Lung microvascular endothelial cell (primary cell): ENCODE measurements at regions not wholly inside any gene's neighbourhood (a gene's known extent, or its start where the extent isn't known, plus 50 kb on each side); places are given as distances from the start of the nearest gene placed in this dataset.
A peak's percentile ranks its signal among the peaks of the same experiment; 100 is the strongest.

Experiments used
- DNase-seq, 2 donors: peaks; one replicate each; pipeline versions ENCODE4 v3.0.0 to v3.0.0-alpha.2; 2010; ENCODE audit warnings: low read depth in 2 of 2

- no peak for DNase-seq
Observed at GRCh38 chr4:17296921-17297890, 214.7 kb downstream of the QDPR start.

DNA sequence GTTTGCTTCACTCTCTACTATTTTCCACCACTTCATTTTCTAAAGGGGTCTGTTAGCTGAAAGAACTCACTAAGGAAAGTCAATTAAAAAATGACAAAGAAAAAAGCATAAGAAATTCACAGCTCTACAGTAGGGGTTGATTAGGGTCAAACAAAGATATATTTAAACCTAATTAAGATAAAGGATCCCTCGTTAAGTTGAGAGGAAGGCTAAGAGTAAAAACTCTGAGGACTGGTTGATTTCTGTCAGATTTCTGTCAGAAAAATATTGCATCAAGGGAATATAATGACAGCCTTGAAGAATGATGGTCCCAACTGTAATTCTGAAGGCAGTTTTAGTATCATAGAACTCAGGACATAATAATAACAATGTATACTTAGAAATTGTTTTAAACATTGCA, 218.0 kb downstream of the QDPR start:
- no peak for DNase-seq

GRCh38 chr4:17288151-17288550, 223.7 kb downstream of the QDPR start:
- no peak for DNase-seq

DNA sequence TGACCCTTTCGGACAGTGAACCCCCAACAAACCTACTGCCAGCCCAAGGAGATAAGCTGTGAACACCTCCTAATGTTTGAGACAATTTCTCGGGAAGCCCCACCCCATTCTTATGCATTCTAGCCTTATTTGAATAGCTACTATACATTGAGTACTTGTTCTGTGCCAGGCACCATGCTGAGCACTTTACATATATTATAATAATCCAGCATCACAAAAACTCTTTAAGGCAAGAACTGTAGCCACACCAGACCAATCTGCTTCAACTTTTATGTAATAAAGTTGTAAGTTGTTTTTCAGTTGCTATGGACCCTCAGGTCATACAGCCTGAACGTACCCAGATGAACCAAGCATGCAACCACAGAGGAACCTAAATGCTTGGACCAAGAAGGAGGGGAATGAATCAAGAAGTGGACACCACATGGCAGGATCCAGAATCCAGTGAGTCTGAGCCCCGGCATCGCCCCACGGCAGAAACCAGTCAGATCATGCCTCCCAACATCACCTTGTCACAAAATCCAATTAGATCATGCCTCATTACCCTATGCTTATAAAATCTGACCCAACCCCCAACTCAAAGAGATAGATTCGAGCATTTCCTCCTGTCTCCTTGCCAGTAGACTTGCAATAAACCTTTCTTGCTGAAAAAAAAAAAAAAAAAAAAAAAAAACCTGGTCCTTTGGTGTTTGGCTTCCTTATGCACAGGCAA, 225.0 kb downstream of the QDPR start:
- no peak for DNase-seq

DNA sequence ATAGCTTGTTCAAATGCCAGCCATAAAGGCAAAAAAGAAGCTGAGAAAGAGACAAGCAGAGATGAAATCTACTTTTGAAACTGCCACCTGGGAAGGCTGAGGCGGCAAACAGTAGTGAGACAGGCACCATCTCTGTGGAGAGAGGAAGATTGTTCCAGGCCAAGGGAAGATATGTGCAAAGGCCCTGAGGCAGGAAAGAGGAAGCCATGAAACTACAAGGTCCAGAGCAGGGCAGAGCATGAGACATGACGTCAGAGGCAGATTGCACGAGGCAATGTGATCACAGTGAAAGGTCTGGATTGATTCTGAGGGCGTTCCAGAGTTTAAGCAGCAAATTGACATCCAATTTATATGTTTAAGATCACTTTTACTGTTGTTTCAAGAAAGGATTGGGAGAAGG, 226.1 kb downstream of the QDPR start:
- DNase-seq, result no peak

DNA sequence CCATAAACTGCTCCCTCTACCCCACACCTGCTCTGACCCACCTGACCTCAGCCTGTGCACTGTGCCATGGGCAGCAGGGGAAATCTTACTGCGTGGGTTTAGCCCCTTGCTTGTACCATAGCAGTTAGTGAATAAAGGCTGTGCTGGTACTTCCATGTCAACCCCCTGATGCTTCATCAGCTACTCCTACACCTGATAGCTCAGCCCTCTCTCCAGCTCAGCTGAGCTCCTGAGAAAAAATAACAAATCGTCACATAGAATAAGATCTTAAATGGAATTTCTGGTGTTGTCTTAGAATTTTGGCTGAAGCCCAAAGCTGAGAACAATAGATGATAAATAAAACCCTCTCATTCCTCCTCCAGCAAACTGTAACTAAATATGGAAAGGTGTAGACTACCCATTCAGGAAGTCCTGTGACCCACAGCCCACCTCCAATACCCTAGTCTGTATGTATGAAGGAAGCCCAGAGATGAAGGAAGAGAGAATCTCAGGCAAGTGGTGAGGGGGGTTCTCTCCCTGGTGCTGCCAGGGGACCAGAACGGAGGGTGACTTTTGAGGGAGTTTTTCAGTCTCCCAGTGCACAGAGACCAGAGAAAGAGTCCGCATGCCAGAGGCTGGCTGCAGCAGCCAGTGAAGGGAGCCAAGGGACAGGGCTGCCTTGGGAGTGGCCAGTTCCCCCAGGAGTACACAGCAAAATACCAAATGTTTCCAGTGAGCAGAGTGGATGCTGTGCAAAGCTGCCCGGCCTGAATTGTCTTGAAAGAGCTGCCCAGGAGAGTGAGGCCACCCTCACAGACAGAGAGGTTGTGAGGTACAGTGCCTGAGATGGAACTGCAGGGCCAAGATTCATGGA, 227.3 kb downstream of the QDPR start:
- DNase-seq, result peak; percentile 14 to 20

GRCh38 chr4:17283832-17284231, 228.1 kb downstream of the QDPR start:
- DNase-seq, result peak in 1 of 2 donors; percentile 15

- no peak for DNase-seq
Observed at GRCh38 chr4:17283251-17283650, 228.6 kb downstream of the QDPR start.

GRCh38 chr4:17280261-17281018, 231.4 kb downstream of the QDPR start:
- no peak for DNase-seq

GRCh38 chr4:17276776-17277175, 235.1 kb downstream of the QDPR start:
- DNase-seq, result peak; percentile 47 to 49

DNA sequence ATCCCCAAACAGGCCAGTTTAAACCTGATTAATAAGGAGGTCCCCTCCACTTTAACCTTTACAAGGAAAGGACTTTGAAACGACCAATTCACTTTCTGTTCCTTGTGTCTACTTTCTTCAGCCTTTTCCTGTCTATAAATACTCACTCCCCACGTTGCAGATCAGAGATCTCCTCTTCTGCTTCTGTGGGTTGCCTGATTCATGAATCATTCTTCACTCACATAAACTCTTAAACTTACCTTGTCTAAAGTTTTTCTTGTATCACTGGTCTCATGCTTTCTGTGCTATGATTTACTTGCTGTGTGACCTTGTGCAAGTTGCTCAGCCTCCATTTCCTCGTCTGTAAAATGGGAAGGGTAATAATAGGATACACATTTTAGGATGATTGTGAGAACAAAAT, 236.1 kb downstream of the QDPR start:
- DNase-seq, result no peak

GRCh38 chr4:17273047-17273446, 238.8 kb downstream of the QDPR start:
- no peak for DNase-seq

DNA sequence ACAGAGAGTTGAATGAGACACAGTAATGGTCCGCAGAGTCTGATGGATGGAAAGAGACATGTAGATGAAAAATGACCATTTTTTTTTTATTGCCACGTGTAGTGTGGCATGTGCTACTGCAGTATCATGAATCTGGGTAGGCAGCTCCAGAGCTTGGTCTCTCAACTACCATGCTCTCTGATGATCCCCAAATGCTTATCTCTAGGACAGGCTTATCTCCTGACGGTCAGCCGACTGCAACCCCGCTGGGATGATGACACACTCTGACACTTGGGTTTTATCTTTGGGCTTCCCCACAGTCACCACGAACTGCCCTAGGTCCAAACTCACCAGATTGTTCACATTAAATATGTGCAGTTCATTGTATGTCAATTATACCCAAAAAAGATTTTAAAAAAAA, 239.7 kb downstream of the QDPR start:
- DNase-seq, result no peak

GRCh38 chr4:17265653-17266052, 246.2 kb downstream of the QDPR start:
- no peak for DNase-seq

- DNase-seq, result no peak
Observed at GRCh38 chr4:17265139-17265538, 246.8 kb downstream of the QDPR start.

DNA sequence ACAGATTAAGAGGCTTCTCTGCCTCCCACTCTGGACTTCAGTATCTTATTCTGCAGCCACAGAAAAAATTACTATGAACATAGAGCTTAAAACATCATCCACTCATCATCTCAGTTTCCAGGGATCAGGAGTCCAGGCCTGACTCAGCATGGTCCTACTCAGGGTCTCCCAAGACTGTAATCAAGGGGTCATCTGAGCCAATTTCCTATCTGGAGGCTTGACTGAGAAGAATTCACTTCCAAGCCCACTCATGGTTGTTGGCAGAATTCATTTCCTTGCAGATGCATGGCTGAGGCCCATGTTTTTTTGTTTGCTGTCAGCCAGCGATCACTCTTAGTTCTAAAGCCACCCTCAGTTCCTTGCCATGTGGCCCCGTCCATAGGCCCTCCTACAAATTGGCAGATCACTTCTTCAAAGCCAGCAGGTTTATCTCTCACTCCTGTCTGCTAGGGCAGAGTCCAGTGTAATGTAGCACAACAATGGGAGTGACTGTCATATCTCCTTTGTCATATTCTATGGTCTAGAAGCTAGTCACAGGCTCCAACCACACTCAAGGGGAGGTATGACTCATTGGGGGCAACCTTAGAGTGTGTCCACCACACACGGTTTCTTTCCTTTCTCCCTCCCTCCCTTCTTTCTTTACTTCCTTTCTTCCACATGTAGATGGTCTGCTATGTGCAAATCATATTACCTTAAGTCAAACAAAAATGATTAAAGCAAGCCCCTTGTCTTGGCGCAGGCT, 251.6 kb downstream of the QDPR start:
- DNase-seq, result no peak

GRCh38 chr4:17258106-17258505, 253.8 kb downstream of the QDPR start:
- no peak for DNase-seq

DNA sequence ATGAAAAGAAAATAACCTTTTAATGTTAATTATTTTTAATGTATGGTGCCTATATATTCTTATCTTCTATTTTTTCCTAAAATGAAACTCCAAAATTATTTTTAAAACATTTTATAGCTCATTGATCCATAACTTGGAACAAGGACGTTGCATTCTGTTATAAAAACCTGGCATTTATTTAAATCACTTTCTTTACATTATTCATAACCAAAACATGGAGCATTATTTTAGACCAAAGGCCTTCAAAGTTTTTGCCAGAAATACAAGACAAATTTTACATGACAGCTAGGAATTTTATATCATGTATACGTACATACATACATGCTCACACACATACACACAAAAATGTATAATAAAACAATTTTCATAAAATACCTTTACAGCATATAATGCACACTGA, 259.8 kb downstream of the QDPR start:
- DNase-seq, result no peak

- DNase-seq, result no peak
Observed at GRCh38 chr4:17251101-17251500, 260.8 kb downstream of the QDPR start.

DNA sequence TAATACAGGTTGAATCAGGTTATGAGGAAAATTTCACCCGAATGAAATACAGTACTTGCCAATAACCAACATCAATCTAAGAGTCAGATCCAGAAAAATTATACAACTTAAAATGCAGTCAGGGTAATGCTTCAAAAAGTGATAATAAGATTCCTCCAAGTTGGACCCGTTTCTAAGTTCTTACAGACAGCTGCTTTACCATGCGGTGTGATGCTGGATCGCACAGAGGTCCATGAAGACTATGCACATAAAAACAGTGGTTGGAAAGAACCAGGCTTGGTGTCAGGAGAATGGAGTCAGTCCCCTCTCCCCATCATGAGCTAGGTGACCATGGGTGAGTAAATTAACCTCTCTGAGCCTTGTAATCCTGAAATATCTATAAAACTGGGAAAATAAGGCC, 261.3 kb downstream of the QDPR start:
- DNase-seq, result no peak
